Lower leg skin (tissue), 3 donors: ENCODE measurements at regions not wholly inside any gene's neighbourhood (a gene's known extent, or its start where the extent isn't known, plus 50 kb on each side); places are given as distances from the start of the nearest gene placed in this dataset.

ENCODE experiments used
- POLR2A ChIP-seq, 2 donors: fragments of 450-650 bp; IDR thresholded peaks; one replicate each; pipeline ENCODE4 v1.6.1; 2016 to 2017; ENCODE audit warnings: antibody characterized with exemption in 2 of 2, mild to moderate bottlenecking in 1 of 2, moderate library complexity in 1 of 2
- TF ChIP-seq, protein P1 (sequence below), 3 donors: fragments of 450-650 bp; IDR thresholded peaks; one replicate each; pipeline ENCODE4 v1.5.1; 2016; ENCODE audit warnings: antibody characterized with exemption in 3 of 3, mild to moderate bottlenecking in 3 of 3, moderate library complexity in 2 of 3

- TF ChIP-seq, protein P1, sequence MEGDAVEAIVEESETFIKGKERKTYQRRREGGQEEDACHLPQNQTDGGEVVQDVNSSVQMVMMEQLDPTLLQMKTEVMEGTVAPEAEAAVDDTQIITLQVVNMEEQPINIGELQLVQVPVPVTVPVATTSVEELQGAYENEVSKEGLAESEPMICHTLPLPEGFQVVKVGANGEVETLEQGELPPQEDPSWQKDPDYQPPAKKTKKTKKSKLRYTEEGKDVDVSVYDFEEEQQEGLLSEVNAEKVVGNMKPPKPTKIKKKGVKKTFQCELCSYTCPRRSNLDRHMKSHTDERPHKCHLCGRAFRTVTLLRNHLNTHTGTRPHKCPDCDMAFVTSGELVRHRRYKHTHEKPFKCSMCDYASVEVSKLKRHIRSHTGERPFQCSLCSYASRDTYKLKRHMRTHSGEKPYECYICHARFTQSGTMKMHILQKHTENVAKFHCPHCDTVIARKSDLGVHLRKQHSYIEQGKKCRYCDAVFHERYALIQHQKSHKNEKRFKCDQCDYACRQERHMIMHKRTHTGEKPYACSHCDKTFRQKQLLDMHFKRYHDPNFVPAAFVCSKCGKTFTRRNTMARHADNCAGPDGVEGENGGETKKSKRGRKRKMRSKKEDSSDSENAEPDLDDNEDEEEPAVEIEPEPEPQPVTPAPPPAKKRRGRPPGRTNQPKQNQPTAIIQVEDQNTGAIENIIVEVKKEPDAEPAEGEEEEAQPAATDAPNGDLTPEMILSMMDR (IDR thresholded peaks at IDR 0.05) = no peak
- no peak for TF ChIP-seq POLR2A (IDR thresholded peaks at IDR 0.05)
These were observed 151.5 kb downstream of the CAVIN4 start for GRCh38 chr9:100729336-100729895.
